CD4-positive, alpha-beta T cell treated with Interleukin-21 for 1 hour (primary cell): ENCODE measurements at regions not wholly inside any gene's neighbourhood (a gene's known extent, or its start where the extent isn't known, plus 50 kb on each side); places are given as distances from the start of the nearest gene placed in this dataset.
"Not testable (repeated sequence)": the region's sequence is repeated elsewhere in the genome, so short reads cannot be mapped to it uniquely, and the experiment has no call there.

Experiments used
- DNase-seq: peaks from one replicate; pipeline ENCODE4 v3.0.0-alpha.2; 2020

DNA sequence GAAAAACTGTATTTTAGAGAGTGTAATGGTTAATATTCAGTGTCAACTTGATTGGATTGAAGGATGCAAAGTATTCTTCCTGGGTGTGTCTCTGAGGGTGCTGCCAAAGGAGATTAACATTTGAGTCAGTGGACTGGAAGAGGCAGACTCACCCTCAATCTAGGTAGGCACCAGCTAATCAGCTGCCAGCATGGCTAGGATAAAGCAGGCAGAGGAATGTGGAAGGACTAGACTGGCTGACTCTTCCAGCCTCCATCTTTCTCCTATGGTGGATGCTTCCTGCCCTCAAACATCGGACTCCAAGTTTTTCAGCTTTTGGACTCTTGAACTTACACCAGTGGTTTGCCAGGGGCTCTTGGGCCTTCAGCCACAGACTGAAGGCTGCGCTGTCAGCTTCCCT, 740.3 kb downstream of the RNF144A start:
- not testable (repeated sequence) for DNase-seq

DNA sequence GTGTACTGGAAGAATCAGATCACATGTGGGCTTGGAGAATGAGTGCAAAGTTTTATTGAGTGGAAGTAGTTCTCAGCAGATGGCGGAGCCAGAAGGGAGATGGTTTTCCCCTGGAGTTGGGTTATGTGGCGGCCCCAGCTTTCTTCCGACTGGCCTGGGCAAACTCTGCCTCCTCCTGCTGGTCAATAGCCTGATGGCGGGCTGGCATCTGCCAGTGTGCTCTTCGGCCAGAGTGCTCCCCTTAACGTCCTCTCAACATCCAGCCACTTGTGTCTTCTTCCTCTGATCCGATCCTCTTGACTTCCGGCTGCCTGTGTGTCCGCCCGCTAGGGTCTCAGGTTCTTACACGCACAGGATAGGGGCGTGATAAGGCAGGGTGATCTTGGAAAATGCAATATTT, 741.3 kb downstream of the RNF144A start:
- no peak for DNase-seq

DNA sequence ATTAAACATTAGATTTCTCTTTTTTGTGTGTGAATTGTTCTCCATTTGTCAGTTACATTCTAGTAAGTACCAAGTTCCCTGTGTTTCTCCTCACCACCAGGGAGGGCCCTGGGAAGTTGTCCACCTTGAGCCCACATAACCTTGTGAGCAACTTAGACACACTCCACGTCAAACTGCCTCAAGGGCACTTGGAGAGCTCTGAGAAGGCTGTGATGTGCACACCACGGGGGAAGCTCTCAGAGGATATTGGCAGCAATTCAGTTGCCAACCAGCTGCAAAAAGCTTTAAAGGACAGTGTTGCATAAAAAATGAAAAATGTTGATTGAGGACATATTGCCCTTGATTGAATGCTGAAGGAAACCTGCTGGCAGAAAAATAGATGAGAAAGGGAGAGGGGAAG, 743.6 kb downstream of the RNF144A start:
- DNase-seq: no peak

DNA sequence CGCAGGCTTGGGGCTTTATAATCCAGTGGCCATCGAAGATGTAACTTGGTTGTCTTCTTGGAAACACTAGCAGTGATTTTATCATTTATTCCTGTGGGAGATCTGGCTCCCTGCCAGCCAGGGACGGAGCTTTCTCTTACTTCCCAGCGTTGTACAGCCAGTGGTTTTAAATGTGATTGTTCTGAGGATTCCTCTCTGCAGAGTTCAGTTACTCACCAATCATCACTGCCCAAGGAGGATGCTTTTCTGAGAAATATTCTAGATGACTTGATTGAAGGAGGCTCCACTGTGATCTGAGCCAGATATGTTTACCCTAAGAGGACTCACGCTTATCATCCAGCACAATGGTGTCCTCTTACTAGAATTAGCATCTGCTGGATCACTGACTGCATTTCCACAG, 744.3 kb downstream of the RNF144A start:
- DNase-seq: no peak

DNA sequence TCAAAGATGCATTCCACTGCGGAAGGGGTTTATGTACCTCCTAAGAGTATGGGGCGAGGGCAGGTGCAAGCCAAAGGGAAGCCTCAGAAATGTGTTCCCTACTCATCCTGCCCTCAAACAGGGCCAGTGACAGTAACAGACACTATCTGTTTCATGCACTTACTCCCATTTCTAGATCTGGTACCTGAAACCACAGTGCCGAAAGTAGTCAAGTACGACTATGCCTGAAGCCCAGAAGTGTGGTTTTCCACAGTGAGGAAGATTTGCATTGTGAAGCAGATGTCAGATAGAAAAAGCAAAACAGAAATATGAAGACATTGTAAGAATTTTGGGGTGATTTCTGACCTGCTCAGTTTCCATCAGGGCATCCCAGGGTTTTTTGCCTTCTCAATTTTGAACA, 748.7 kb downstream of the RNF144A start:
- no peak for DNase-seq

DNA sequence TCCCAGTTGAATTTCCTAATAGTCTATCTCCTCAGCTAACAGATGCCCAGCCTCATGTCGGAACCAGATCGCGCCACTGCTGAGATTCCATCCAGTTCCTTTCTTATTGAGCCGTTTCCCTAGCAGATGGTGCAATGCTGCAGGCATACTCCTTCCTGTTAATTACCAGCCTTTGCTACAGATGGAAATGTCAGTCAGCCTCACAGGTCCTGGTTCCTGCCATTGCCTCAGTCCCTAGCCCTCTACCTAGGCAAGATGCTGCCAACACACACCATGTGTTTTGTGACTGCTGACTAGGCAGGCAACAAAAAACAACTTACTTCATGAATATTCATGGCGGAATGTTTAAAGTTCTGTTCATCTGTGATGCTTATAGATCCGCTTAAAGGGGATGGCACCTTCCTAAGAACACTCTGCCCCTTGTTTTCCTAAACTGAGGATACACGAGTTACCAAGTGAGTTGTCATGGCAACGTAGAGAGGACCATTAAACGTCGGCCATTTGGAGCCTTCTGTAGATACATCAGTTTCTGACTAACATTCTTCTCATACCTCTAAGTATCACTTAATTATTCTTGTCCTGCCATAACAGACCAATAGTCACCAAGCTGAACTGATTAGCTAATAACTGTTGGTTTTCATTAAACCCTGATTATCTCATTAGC, 749.5 kb downstream of the RNF144A start:
- DNase-seq: no peak

DNA sequence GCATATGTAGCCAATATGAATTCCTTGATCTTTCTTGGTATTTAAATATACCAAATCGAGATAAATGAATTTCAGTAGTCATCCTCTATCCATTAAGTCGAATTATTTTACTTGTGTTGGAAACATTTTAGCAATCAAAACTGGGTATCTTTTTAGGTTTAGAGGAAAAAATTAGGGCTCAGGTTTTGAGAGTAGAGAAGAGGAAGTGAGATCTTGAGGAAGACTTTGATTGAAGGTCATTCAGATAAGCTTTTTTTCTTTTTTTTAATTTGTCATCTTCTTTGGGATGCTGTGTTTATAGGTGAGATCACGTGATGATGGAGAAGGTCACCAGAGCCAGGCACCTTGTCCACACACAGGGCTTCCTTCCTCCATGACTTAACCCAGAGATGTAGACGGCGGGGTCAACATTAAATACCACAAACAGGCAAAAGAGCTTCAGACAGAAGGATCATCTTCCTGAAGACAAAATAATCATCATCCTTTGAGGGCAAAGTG, 750.1 kb downstream of the RNF144A start:
- no peak for DNase-seq

DNA sequence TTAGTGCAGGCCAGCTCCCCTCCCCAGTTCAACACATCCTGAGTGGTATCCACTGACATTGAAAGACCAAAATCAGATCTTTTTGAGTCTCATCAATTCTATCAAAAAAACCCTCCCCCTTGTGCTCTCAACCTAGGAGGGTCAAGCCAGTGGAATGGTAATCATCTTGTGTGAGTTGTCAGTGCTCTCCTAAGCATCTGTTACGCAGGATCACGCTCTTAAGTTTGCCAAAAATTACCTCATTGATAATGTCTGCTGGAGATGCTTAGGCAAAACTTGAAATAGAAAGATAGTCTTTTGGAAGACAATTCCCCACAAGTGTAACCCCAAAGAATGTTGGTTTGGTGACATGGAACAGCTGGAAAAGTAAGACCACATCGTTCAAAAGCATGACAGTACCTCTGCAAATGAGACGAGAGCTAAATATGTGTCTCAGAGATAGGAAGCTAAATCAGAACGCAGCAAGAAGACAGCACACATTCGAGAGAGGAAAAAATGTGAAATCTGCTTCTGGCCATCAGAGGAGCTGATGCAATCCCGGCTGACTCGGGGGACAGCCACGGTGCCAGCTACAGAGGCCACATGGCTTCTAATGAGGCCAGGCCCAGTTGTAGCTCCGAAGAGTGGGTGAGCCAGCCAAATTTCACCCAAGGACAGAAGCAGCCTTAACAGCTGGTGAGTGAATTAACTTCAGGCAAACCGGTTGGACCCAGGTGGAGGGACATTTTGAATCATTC, 753.9 kb downstream of the RNF144A start:
- DNase-seq: no peak

DNA sequence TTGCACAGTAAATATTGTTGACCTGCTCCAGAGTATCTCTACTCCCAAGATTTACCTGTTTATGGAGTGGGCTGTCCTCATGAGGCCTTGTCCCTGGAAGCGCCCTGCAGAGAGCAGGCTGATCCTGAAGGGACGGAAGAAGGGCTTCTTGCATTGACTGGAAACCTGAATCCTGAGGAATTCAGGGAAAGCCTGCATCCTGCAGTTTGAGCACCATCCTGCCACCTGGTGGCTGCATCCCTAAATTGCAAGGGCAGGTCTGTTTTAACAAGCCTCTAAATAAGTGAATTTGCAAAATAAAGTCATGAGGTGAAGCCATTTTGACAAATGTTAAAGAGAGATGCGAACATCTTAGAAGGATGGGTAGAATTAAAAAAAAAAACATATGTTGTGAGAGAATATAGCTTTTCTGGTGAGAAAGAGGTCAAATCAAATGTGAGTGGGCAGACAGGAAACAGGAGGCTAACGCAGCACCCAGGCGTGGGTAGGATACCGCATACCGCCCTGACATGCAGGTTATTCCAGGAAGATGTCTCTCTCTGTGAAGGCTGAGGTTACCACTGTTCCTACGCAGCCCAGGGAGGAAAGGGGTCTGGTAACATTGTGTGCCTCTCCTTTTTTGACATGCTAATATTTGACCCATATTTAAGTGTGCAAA, 754.9 kb downstream of the RNF144A start:
- DNase-seq: peak; percentile 56

DNA sequence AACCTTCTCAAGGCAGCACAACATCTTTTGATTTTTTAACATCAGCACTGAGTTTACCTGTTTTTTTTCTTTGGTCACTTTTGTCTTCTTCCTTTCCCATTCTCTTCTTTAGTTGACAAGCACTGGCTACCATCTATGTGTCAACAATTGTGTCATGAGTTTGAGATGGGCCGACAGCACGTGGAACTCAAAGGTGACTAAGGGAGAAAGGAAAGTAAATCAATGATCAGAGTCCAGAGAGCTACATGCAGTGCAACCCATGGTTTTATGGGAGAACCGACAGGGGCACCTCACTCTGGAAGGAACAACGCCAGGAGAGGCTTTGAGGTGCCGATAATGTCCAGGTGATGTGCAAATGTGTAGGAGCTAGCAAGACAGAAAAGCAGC, 755.5 kb downstream of the RNF144A start:
- DNase-seq: no peak

DNA sequence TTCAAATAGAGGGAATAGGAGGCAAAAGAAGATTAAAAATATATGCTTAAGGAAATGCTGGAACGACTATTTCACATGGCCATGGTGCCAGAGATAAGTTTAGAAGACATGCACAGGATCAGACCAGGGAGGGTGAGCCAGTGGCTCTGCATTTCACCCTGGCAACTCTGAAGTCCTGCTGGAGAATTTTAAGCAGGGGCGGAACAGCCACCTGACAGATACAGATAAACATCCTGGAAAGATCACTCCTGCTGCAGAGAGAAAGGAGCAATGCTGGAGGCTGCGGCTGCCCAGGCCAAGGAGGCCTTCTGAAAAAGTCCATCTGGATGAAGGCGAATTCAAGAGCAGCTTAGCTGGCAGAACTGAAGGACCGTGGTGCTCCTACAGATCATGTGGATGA, 755.9 kb downstream of the RNF144A start:
- no peak for DNase-seq

DNA sequence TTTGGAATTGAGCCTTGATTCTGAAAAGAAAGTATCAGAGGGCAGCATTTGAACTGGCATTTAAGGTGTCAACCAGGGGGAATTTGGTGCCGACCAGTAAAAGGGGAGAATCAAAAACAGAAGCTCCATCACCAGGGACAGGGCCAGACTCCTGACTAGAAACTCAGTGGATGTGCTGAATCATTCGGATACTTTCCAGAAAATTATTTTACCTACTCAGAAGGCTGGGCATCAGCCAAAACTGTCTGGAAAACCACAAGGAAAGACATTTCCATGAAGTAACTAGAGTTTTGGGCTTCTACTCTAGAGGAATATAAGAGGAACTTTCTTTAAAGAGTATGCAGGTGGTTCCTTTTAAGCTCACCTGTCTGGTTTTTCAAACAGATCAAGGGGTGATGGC, 756.6 kb downstream of the RNF144A start:
- DNase-seq: no peak

DNA sequence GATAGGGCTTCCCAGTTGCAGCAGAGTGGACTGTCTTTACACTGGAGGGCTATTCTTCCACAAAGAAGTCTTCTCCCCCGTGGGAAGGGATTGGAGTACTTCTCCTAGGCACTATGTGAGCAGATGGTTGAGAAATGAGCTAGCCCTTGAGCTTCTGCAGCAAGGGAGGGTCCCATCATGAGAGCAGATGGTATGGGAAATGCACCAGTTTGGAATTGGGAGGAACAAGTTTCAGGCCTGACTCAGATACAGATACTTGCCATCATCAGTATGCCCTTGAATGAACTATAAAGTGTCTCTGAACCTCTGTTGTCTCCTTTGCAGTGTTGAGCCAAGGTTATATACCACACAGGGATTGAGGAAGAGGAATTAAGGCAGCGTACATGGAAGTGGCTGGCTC, 757.4 kb downstream of the RNF144A start:
- no peak for DNase-seq

DNA sequence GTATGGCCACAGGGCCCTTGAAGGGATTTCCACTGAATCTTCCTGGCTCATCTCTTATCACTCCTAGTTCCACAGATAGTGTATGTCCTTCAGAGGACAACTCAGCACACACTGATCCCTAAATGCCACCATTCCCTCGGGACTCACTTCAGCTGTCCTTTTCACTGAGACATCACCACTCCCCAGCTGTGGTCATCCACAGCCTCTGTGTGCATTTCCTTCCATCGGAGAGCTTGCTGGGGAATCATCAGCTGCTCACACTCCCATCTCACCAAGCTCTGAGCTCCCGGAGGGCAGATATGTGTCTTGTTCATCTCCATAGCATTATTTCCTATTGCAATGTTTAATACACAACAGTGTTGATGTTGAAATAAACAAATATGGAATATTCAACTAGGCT, 759.5 kb downstream of the RNF144A start:
- no peak for DNase-seq

DNA sequence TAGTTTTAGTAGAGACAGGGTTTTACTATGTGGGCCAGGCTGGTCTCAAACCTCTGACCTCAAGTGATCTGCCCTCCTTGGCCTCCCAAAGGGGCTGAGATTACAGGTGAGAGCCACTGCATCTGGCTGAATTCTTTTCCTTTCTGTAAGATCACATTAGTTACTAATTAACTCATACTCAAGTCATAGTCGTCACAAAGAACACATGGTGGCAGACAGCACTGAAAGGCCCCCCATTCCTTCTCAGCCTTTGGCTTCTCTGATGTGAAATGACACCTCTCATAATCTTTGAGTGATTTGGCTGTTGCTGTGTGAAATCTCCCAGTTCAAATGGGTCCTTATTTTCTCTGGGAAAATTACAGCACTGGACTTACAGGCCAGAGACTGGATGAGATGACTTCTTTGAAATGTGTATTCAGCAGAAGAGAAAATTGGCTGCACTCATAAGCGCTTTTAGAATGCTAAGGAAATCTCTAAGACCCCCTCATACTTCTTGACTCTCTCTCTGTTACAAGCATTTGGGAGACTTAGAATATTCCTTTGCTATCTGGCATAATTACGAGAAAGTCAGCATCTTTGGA, 764.8 kb downstream of the RNF144A start:
- DNase-seq: no peak

DNA sequence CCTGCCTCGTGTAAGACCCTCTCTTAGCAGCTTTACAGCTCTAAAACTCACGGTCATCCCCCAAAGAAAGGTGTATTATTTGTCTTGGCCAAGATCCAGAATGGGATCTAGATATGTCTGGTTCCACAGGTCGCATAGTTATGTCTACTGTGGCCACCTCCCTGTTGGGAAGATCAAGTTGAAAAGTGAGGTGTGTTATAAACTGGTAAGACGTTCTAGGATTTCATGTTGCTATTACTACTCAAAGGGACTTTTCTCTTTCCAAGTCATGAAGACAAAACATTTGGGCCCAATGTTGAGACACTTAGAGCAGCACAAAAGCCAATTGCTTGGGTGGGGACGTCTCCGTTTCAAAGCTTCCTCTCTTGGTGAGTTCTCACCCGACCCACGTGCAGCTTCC, 766.0 kb downstream of the RNF144A start:
- DNase-seq: no peak

DNA sequence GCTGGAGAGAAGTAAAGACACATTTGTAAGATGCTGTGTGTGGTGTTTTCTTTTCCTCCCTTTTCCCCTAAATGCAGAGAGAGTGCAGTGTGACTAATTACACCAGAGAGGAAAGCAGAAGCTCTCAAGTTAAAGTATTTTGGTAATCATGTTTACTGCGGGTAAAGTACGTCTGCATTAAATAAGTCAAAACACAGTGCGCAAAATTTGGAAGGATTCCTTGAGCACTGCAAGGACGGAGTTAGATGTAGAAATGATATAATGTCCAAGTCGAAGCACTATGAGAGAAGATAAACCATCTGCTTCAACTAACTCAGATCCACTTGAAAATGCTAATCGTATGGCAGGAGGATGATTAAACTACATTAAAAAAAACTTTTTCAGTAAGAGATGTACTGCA, 766.5 kb downstream of the RNF144A start:
- DNase-seq: no peak

DNA sequence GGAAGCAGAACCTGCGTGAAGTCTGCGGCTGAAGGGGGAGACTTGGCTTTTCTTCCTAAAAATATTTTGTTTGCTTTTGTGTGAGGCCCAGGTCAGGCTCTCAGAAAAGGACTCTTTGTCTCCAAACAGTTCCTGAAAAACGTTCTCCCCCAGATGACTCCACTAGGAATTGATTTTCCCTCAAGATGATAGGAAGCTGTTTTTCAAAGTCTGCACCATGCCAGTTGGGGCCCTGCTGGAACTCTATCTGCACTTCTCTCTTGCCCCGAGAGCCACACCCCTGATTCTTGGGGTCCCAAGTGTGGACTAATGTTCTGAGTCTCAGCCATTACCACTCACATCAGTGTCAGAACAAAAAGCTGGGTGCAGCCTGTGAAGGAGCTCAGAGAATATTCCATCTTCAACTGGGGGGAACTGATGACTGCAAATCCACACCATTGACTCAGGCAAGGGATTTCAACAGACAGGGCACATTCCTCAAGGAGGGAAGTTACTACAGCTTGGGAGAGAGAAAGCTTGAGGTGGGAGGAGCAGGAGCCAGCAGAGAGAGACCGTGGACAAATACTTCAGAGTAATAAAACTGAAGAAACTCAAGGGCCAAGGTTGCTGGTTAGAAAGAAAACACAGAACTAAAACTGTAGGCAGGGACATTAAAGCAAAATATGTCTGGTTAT, 768.3 kb downstream of the RNF144A start:
- no peak for DNase-seq

DNA sequence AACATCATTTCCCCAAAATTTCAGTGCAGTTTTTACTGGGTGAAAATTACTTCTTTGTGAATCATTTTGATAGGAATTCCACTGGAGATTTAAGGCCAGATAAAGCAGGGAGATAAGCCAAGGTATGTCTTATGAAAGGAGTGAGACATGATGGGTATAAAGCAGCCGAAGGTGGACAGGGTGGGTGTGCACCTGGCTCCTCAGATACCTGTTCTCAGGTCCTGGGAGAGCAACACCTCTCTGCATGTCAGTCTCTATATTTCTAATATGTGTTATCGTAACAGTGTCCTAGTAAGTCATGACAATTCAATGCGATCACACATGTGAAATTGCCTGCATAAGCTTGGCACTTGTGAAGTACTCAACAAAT, 768.8 kb downstream of the RNF144A start:
- DNase-seq: no peak

DNA sequence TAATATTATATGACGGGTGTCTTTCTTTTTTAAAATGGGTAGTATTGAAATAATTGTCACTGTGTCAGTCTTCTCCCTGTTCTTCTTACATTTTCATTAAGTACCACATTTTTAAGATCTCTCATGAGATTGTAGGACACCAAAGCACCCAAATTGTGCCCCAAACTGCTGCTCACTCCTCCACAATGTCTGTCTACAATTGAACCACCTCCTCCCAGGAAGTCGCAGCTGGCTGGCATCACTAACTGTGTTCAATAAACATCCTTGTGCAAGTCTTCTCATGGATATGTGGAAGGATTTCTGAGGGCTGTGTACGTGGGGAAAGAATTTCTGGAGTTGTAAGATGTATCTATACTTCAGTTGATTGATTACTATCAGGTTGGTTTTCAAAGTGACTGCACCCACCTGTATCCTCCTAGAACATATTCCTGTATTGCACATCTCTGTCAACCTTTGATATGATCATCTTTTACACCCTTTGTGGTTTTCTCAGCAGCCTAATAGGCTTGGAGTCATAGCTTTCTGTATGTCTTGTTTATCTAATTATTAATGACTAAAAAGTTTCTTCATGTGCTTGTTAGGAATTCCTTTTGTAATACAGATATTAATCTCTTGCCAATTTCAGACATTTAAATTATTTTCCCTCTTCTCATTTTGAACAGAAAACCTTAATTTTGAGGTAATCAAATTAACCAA, 774.9 kb downstream of the RNF144A start:
- DNase-seq: no peak

DNA sequence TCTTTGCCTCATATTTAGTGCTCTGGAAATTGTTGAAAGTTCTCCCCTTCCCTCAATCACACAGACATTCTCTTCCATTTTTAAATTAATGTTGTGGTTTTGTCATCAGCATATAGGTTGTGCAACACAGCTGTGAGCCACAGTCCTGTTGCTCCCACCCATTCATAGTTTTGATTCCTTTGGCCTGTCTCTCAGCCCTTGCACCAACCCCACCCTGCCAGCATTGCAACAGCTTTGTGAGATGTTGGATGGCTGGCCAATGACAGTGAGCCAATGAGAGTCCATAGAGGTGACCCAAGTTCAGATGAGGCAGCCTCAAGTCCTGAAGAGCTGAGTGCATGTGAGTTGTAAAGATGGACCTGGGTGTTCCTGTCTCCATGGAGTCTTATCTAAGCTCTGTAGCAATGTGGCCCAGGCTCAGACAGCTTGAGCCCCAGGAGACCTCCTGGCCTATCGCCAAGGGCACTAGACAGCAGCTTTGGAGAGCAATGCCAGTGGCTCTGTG, 775.5 kb downstream of the RNF144A start:
- no peak for DNase-seq
